NCI-H69 (cell line): ENCODE measurements at regions not wholly inside any gene's neighbourhood (a gene's known extent, or its start where the extent isn't known, plus 50 kb on each side); places are given as distances from the start of the nearest gene placed in this dataset.
"Not testable (repeated sequence)": the region's sequence is repeated elsewhere in the genome, so short reads cannot be mapped to it uniquely, and the experiment has no call there.

ENCODE experiments used
- DNase-seq: peaks from one replicate; lab custom pipeline; 2025; lab: John Stamatoyannopoulos, UW

GRCh38 chr12:105423237-105423636 lies 92.7 kb downstream of the C12orf75 start:
- no peak for DNase-seq

DNA sequence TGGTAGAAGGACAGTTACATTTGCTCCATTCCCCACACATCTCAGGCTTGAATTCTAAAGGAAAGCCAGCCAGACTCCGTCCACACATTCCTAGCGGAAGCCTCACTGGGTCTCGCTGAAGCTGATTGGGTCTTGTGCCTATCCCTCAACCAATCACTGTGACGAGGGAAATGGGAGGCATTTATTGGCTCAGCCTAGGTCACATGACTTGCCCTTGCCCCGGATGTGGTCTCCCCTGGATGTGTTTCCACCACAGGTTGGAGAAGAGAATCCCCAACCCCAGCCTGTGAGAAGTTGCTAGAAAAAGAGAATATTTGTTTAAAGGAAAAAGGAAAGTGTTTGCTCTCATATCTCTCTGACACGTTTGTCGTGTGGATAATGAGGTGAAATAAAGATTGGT lies 93.4 kb downstream of the C12orf75 start:
- DNase-seq: no peak

DNA sequence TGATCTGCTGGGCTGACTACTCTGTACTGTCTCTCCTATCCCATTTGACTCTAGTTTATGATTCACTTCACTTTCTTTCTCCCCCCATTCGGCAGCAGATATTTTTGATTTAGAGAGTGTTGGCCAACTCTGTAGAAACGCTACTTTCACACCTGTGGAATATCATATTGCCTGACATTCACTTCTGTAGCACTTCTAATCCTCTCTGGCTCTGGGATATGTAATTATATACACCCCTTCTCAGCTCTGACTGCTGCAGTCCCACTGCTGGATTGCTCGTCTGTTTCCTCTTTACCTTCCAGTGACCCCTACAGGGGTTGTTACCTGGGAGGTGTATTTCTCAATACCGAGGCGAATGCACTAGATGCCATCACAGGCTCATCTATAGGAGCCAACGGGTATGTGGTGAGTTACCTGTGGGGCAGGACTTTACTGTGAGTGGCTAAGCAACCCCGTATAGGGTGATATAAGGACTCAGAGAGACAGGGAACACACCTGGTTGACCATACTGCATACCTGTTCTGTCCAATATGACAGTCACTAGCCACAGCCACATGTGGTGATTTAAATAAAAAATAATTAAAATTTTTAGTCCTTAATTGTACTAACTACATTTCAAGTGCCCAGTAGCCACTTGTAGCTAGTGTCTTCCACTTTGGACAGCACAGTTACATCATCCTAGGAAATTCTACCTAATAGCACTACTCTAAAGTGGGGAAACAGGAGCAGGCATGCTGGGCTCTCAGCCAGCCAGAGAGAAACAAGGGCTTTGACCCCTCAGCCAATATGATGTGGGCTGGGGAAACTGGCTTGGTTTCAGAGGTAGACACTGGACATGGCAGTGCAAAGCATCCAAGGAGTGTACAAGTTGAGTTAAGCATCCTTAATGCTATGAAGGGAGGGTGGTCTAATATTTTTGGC lies 95.0 kb downstream of the C12orf75 start:
- no peak for DNase-seq

DNA sequence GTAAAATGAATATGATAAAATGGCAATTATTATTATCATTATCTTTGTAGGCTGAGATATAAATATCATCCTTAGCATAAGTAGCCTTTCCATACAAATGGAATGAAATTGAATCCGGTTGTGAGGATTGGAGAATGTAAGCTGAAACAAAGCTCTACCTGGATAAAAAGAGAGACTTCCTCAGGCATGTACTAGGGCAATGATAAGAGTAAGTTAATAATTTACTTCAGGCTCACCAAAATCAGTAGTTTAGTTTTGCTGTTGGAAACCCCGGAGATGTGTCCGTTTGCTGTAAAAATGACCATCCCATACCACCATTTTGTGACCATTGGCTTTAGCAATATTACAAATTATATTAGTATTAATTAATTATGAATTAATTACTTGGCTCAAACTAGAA lies 96.3 kb downstream of the C12orf75 start:
- DNase-seq: no peak

GRCh38 chr12:105427883-105428282 lies 97.4 kb downstream of the C12orf75 start:
- DNase-seq: no peak

DNA sequence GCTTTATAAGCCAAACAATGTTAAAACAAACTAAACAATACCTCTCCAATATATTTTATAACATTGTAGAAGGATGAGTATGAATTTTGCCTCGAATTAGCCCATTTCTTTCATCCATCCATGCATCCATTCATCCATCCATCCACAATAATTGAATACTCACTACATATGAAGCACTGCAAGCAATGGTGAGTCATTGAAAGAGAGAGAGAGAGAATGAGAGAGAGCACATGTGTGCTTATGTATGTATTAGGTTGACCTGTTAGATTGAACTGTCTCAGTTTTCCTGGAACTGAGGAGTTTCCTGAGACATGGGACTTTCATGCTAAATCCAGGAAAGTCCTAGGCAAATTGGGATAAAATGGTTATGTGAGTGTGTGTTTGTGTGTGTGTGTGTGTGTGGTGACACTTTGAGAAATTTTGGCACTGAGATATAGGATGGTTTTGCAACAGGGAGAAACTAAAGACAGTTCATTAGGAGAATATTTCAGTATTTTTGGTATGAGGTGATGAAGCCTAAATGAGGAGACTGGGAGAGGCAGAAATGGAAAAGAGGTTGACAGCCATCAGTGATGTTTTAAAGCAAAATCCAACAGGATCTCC lies 98.4 kb downstream of the C12orf75 start:
- DNase-seq: no peak

- peak; percentile 36 for DNase-seq
These were observed 99.0 kb downstream of the C12orf75 start for GRCh38 chr12:105429511-105429910.

- peak; percentile 47 for DNase-seq
These were observed 101.1 kb downstream of the C12orf75 start for GRCh38 chr12:105431537-105432100.

DNA sequence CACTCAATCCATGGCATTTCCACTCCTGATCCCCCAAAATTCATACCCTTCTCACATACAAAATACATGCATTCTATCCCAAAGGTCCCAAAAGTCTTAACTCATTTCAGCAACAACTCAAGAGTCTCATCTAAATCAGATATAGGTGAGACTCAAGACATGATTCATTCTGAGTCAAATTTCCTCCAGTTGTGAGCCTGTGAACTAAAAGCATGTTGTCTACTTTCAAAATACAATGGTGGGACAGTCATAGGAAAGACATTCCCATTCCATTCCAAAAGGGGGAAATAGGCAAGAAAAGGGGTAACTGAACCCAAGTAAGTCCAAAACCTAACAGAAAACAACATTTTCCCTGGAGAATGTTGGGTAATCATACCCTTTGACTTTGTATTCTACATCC lies 103.3 kb downstream of the C12orf75 start:
- no peak for DNase-seq

GRCh38 chr12:105436636-105437035 lies 106.1 kb downstream of the C12orf75 start:
- no peak for DNase-seq

DNA sequence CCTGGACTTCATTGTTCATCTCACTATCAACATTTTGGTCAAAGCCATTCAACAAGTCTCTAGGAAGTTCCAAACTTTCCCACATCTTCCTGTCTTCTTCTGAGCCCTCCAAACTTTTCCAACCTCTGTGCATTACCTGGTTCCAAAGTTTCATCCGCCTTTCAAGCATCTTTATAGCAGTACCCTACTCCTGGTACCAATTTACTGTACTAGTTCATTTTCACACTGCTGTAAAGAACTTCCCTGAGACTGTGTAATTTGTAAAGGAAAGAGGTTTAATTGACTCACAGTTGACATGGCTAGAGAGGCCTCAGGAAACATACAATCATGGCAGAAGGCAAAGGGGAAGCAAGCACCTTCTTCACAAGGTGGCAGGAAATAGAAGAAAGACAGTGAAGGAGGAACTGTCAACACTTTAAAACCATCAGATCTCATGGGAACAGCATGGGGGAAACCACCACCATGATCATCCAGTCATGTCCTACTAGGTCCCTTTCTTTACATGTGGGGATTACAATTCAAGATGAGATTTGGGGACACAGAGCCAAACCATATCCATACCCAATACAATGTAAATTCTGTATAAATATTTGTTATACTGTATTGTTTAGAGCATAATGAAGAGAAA lies 109.7 kb downstream of the C12orf75 start:
- no peak for DNase-seq

- DNase-seq: no peak
These were observed 113.5 kb downstream of the C12orf75 start for GRCh38 chr12:105443802-105444652.

GRCh38 chr12:105444653-105445102 lies 114.2 kb downstream of the C12orf75 start:
- DNase-seq: no peak

DNA sequence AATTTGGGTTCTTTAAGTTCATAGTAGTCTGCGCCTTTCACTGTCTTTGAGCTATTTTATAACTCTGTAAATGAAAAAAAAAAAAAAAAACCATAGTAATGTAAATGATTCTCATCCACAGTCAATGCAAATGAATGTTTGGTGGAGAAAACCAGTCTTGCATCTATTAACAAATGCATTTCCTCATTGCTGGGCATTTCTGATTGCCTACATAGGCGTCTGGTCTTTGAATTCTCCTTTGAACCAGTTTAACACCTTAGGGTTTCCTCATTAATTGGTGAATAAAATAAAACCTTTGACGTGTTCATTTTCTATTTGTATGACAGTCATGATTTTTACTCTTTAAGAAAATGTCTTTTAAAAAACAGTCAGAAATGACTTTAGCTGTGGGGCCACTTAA lies 114.8 kb downstream of the C12orf75 start:
- no peak for DNase-seq

GRCh38 chr12:105445649-105446048 lies 115.2 kb downstream of the C12orf75 start:
- no peak for DNase-seq

GRCh38 chr12:105446460-105446859 lies 116.0 kb downstream of the C12orf75 start:
- DNase-seq: not testable (repeated sequence)

GRCh38 chr12:105449431-105449830 lies 118.9 kb downstream of the C12orf75 start:
- no peak for DNase-seq

GRCh38 chr12:105451211-105451610 lies 120.7 kb downstream of the C12orf75 start:
- no peak for DNase-seq

- no peak for DNase-seq
These were observed 121.3 kb downstream of the C12orf75 start for GRCh38 chr12:105451798-105452197.

DNA sequence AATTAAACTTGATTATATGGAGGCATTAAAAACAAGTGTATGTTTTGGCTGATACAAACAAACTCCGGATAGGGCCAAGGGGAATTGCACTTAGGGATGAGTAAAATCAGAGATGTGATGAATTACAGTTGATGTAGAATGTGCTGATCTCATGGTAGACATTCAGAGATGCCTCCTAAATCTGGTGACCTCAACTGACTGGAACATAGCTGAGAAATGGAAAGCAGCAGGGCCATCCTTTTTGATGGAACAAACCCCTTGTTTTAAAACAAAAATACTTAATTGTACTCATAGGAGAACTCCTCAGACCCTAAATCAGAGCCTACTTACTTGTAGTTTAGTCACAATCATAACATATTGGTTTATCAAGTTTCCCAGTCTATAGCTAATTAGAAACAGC lies 122.8 kb downstream of the C12orf75 start:
- no peak for DNase-seq

DNA sequence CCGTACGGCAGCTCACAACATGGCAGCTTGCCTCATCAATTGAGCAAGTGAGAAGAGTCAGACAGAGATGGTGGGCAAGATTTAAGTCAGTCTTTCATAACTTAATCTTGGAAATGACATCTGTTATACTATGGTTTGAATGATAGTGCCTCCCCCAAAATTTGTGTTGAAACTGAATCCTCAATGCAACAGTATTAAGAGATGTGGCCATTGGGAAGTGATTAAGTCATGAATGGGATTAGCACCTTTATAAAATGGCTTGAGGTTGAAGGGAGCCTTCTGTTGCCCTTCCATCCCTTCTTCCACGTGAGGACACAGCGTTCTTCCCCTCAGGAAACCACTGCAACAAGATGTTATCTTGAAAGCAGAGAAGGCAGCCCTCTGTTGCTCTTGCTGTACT lies 124.2 kb downstream of the C12orf75 start:
- no peak for DNase-seq

DNA sequence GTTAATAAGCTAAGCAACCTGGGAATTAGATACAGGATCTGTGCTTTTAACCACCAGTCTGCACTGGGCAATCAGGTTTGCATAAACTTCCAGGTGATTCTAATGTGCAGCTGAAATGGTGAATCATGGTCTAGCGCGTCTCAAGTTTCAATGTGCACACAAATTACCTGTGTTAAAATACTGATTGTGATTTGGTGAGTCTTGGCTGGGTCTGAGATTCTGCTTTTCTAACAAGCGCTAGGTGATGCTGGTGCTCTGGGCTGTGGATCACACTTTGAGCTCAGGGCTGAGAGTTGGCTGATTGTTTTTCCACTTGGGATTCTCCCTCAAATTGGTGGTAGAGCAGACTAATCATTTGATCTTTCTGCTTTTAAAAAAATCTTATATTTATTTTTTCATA lies 124.8 kb downstream of the C12orf75 start:
- DNase-seq: peak; percentile 64
